Lower lobe of right lung (tissue), 2 donors: ENCODE measurements at regions not wholly inside any gene's neighbourhood (a gene's known extent, or its start where the extent isn't known, plus 50 kb on each side); places are given as distances from the start of the nearest gene placed in this dataset.

ENCODE experiments used
- ATAC-seq, 2 donors: fragments of 200-7000 bp; cut with Tn5 transposase; one replicate each; pipeline ENCODE4 v1.9.1; 2020 to 2022; ENCODE audit warnings: mild to moderate bottlenecking in 2 of 2, moderate library complexity in 2 of 2
- DNase-seq: peaks from one replicate; pipeline ENCODE4 v3.0.0-alpha.2; 2020
- H3K27ac ChIP-seq: fragments of 200-600 bp; one replicate; pipeline ENCODE4 v1.8.0; 2022
- H3K27me3 ChIP-seq: fragments of 200-600 bp; one replicate; pipeline ENCODE4 v1.8.0; 2022; ENCODE audit warnings: low read depth
- H3K36me3 ChIP-seq: fragments of 200-600 bp; one replicate; pipeline ENCODE4 v1.8.0; 2022; ENCODE audit warnings: mild to moderate bottlenecking
- H3K4me1 ChIP-seq: fragments of 200-600 bp; one replicate; pipeline ENCODE4 v1.8.0; 2022
- H3K4me3 ChIP-seq: fragments of 200-600 bp; one replicate; pipeline ENCODE4 v1.8.0; 2022; ENCODE audit warnings: mild to moderate bottlenecking
- H3K9me3 ChIP-seq: fragments of 200-600 bp; one replicate; pipeline ENCODE4 v1.8.0; 2022
- intact Hi-C: fragments of 100-400 bp; cut with DNase I; formaldehyde crosslinking; loops from one replicate; pipeline ENCODE4 v1.11.0; 2022
- TF ChIP-seq, protein P1 (sequence below): fragments of 200-600 bp; IDR thresholded peaks from one replicate; pipeline ENCODE4 v1.8.0; 2022; ENCODE audit warnings: antibody characterized with exemption, mild to moderate bottlenecking
- donor health status: DM: no; HTN: yes; CAD: no; lungs with severe emphysema.

GRCh38 chr2:217120429-217120828, 260.6 kb upstream of the TNP1 start:
- Histone ChIP-seq H3K9me3 (no peaks in the 10 kb centered on the region), H3K36me3 (no peaks in the 10 kb centered on the region), H3K4me3 (no peak overlapping the region), H3K27ac (no peak overlapping the region), H3K27me3 (no peaks in the 10 kb centered on the region), H3K4me1 (no peaks in the 10 kb centered on the region)
- DNase-seq: no peak
- TF ChIP-seq, protein P1, sequence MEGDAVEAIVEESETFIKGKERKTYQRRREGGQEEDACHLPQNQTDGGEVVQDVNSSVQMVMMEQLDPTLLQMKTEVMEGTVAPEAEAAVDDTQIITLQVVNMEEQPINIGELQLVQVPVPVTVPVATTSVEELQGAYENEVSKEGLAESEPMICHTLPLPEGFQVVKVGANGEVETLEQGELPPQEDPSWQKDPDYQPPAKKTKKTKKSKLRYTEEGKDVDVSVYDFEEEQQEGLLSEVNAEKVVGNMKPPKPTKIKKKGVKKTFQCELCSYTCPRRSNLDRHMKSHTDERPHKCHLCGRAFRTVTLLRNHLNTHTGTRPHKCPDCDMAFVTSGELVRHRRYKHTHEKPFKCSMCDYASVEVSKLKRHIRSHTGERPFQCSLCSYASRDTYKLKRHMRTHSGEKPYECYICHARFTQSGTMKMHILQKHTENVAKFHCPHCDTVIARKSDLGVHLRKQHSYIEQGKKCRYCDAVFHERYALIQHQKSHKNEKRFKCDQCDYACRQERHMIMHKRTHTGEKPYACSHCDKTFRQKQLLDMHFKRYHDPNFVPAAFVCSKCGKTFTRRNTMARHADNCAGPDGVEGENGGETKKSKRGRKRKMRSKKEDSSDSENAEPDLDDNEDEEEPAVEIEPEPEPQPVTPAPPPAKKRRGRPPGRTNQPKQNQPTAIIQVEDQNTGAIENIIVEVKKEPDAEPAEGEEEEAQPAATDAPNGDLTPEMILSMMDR: no peak
- no peak for ATAC-seq
- intact Hi-C loops: no loop called here

- intact Hi-C loops: no loop called here
- Histone ChIP-seq H3K4me1 (no peaks in the 10 kb centered on the region), H3K9me3 (no peaks in the 10 kb centered on the region), H3K4me3 (no peak overlapping the region), H3K27ac (no peak overlapping the region), H3K36me3 (no peaks in the 10 kb centered on the region), H3K27me3 (no peaks in the 10 kb centered on the region)
- DNase-seq (no peak), ATAC-seq (no peak)
- TF ChIP-seq, protein P1: no peak
Observed at GRCh38 chr2:217118559-217119284, 258.9 kb upstream of the TNP1 start.

- intact Hi-C loops: no loop called here
Observed at GRCh38 chr2:217117523-217117922, 257.7 kb upstream of the TNP1 start.

DNA sequence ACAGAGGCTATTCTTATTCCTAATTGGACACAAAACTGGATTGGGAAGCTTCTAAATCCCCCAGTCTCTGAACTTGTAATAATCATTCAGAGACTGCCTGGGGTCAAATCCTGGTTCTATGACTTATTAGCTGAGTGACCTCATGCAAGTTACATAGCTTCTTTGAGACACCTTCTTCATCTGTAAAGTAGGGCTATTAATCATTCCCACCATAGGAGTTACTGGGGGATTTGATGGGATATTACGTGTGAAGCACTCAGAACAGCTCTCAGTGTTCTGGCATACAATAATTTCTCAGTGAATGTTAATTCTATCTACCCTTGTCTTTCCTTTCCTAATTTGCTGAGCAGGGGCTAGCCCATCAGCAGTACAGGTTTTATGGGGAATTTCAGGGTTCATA, 256.7 kb upstream of the TNP1 start:
- H3K4me1 ChIP-seq: no peaks in the 10 kb centered on the region
- TF ChIP-seq, protein P1: no peak
- H3K27ac ChIP-seq: no peak overlapping the region
- intact Hi-C loops: no loop called here
- no peaks in the 10 kb centered on the region for H3K9me3 ChIP-seq
- ATAC-seq: no peak
- H3K27me3 ChIP-seq: no peaks in the 10 kb centered on the region
- H3K4me3 ChIP-seq: no peak overlapping the region
- H3K36me3 ChIP-seq: no peaks in the 10 kb centered on the region
- no peak for DNase-seq

More at GRCh38 chr2:217117523-217117922, 257.7 kb upstream of the TNP1 start:
- Histone ChIP-seq H3K9me3 (no peaks in the 10 kb centered on the region), H3K36me3 (no peaks in the 10 kb centered on the region), H3K4me1 (no peaks in the 10 kb centered on the region), H3K4me3 (no peak overlapping the region), H3K27me3 (no peaks in the 10 kb centered on the region), H3K27ac (no peak overlapping the region)
- TF ChIP-seq, protein P1: no peak
- DNase-seq (no peak), ATAC-seq (no peak)

GRCh38 chr2:217114117-217114516, 254.3 kb upstream of the TNP1 start:
- DNase-seq (no peak), ATAC-seq (no peak)
- Histone ChIP-seq H3K27ac (no peak overlapping the region), H3K36me3 (no peaks in the 10 kb centered on the region), H3K4me3 (no peak overlapping the region), H3K27me3 (no peaks in the 10 kb centered on the region), H3K4me1 (no peaks in the 10 kb centered on the region), H3K9me3 (no peaks in the 10 kb centered on the region)
- TF ChIP-seq, protein P1: no peak
- intact Hi-C loops: no loop called here
